ENCODE measurements at regions not wholly inside any gene's neighbourhood (a gene's known extent, or its start where the extent isn't known, plus 50 kb on each side); places are given as distances from the start of the nearest gene placed in this dataset.

- no peak for TF ChIP-seq EZH2 (IDR thresholded peaks at IDR 0.05; ENCODE audit: borderline replicate concordance, low read depth, low read length, severe bottlenecking)
- TF ChIP-seq CTCF (IDR thresholded peaks at IDR 0.05; ENCODE audit: borderline replicate concordance, extremely low read depth, low read length, poor library complexity, severe bottlenecking) = no peak
Observed at GRCh38 chr9:12510551-12510950, 182.6 kb upstream of the TYRP1 start.
